DMS79 (cell line): ENCODE measurements at regions not wholly inside any gene's neighbourhood (a gene's known extent, or its start where the extent isn't known, plus 50 kb on each side); places are given as distances from the start of the nearest gene placed in this dataset.
"Not testable (repeated sequence)": the region's sequence is repeated elsewhere in the genome, so short reads cannot be mapped to it uniquely, and the experiment has no call there.

Experiments
- DNase-seq: peaks from one replicate; lab custom pipeline; 2025; lab: John Stamatoyannopoulos, UW

DNA sequence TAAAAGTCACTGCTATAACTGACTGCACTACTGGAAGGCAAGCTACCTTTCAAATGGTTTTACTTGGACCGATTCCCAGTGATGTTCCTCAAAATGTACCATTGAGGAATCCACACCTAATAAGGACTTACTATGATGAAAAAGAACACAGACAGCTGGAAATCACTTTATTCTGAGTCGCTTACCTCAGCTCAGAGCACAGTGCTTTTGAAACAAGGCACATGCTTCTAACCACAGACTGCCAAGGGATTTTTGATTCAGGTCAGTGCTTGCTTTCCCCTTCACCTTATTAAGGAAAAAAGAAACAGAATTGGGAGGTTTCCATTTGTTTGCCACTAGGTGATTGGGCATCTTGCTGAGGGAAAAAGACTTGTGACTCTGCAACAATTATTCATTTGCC, 707.5 kb upstream of the FSHR start:
- no peak for DNase-seq

DNA sequence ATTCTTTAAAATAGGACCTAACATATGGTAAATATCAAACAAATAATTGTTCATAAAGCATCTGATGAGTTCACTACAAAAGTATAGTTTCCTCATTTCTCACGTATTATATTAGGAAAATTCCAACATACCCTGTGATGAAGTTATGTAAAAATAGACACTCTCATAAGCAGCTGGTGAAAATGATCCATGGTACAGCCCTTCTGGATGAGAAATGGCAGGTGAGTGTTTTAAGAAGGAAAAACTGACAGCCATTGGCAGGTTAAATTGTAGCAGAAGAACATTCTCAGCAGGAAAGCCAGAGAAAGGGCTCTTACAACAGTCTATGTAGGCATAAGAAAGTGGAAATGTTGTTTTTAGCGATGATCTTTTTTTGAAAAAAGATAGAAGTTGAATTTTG, 706.5 kb upstream of the FSHR start:
- no peak for DNase-seq

DNA sequence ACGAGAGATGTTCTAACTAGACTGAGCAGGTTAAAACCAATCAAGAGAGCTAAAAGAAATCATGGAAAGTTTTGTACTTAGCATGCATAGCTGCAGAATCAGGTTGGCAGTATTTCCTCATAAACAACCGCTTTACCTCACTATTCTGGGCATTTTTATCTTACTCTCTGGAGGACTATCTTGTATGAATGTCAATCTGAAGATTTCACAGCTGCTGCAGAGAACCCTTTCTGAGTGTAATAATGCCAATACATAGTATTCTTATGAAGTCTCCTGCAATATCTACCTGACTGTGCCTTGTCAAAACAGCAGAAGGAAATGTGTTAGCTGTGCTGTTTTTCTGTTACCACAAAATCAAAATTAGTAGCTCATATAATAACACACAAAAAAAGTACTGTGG, 705.9 kb upstream of the FSHR start:
- no peak for DNase-seq

DNA sequence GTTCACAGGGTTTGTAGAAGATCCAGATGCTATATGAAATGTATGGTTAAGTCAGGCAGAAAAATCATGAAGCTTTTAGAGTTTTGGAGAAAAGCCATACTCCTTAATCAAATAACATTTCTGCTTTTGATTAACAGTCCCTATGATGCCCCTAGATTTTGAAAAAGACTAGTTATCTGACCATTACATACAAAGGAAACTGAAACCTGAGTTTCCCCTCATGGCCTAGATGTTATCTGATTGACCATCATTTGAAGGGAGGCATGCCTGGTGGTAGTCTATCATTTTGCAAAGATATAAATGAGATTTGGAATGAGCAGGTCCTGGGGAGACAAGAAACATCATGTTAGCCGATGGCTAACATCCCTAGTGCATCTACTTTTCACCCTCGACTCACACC, 704.3 kb upstream of the FSHR start:
- DNase-seq, result no peak

DNA sequence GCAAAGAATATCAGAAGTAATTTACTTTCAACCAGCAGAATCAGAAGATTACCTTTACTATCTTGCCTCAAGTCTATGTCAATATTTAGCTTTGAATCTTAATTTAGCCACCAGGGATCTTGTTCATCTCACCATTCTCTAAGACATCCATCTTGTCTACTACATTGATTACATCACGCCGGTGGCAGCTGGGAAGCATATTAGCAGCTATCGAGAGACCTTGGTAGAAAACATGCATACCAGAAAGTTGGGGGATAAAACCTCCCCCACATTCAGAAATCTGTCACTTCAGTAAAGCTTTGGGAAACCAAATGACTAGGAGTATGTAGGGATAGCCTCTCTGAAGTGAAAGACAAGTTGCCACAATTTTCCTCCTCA, 703.8 kb upstream of the FSHR start:
- no peak for DNase-seq

DNA sequence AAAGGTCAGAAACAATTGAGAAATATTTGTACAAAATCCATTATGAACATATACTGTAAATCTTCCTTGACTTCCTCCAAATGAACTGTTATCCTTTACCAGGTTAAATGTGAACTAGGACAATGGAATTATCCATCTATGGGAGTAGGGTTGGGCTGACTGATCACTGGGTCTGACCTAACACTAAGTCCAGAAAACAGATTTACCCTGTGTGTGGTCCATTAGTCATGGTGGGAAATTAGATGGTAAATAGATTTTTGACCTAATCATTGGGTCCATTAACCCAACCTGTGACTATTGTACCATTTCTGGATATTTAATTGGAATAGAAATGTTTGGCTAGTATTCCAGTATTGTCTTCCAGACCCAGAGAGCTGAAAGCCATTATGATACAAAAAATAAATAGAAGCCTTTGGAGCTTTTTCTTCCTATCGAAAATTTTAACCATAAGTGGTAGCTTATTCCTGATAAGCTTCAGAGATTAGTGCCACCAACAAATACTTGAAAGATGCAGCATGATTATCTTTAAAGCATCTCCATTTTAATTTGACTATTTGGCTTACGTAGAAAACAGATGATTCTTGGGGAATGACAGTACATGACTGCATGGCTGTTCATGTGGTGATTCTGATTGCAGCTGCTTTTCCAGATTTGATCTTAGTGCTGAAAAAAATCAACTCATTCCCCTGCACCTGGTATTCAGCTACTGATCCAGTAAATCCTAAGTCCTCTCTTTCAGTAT, 703.2 kb upstream of the FSHR start:
- DNase-seq, result no peak

DNA sequence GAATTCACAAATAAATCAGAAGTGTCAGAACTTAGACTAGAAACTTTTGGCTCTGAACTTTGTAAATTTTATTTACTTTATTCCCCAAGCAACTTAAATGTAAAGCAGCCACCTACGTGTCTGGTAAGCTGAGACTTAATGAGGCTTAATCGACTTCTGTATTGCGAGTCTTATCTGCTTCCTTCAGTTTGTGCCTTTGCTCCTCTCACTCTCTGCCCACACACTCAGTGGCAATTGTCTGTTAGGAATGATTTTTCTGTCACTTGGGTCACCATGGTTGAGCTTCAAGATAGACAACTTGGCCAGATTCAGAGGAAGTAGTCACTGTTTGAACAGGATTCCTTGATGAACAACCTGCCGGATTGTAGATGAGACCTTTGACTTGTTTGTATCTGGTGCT, 691.4 kb upstream of the FSHR start:
- DNase-seq, result no peak

DNA sequence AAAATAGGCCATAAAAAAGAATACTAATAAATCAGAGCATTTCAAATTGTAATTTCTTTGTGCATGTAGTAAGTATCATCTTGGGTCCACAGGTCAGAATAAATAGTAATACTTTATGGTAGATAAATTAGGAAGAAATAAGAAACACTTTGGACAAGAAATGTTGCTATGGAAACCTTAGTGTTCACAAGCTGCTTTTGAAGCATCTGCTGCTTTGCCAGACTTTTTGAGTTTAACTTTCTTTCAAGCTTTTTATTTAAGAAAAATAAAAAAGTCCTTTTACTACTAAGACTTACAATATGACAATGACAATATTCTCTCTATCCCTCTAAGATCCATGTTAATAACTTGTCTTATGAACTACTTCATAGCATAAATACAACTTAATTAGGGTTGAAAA, 690.7 kb upstream of the FSHR start:
- no peak for DNase-seq

DNA sequence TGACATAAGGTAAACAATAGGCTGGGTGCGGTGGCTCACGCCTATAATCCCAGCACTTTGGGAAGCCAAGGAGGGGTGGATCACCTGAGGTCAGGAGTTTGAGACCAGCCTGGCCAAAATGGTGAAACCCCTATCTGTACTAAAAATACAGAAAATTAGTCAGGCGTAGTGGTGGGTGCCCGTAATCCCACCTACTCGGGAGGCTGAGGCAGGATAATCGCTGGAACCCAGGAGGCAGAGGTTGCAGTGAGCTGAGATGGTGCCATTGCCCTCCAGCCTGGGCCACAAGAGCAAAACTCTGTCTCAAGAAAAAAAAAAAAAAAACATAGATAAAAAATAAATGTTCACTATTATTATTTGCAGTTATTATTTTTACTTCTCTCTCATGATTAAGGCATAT, 689.8 kb upstream of the FSHR start:
- DNase-seq, result not testable (repeated sequence)

DNA sequence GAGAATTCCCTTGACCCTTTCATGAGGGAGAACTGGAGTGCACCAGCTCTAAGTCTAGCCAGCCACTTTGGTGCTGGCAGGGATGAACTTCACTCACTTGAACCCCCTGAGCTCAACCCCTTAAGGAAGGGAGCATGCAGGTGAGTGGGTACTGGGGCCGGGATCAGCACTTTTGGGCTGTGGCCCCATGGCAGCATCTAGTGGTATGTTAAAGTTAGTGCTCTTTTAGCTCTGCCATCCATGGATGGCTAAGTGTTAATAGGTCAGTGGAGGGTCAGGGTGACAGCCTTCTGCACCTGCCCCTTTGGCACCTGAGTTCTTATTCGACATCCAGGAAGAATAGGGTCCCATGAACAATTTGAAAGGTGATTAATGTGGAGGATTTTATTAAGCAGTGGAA, 689.0 kb upstream of the FSHR start:
- DNase-seq, result no peak

DNA sequence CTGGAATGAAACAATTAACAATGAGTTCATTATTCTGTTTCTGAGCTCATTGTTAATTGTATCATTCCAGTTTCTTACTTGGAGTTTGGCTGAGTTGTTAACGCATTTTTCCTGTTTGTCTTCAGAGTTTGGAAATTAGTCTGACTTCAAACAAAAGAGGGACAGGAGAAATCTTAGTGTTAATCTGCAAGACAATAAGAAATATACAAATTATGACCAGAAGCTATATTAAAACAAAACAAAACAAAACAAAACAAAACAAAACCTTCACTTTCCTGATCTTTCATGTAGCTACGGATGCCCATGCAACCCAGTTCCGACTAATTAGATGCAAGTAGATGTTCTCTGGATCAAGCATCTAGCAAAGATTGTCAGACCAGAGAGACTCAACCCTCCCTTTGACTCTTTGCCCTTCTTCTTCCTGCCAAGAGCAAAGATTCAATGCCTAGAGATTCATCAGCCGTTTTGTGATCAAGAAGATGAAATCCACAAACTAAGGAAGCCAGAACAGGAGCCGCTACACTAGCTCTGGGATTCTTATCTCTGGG, 686.2 kb upstream of the FSHR start:
- no peak for DNase-seq

DNA sequence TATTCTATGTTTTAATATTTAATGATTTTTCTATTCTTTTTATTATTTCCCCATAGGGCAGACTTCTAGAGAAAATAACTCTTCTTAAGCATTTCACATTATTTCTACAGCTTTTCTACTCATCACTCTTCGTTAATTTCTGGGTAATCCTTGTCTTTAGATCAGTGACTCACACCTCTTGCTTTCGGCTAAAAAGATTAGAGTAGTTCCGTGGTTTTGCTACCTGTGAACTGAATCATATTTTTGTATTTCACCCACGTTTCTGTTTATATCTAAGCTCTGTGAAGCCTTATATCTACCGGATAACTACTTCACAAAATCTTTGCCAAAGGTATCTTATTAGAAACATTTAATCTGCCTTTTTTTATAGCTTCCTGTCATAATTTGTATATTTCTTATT, 685.5 kb upstream of the FSHR start:
- DNase-seq, result no peak

DNA sequence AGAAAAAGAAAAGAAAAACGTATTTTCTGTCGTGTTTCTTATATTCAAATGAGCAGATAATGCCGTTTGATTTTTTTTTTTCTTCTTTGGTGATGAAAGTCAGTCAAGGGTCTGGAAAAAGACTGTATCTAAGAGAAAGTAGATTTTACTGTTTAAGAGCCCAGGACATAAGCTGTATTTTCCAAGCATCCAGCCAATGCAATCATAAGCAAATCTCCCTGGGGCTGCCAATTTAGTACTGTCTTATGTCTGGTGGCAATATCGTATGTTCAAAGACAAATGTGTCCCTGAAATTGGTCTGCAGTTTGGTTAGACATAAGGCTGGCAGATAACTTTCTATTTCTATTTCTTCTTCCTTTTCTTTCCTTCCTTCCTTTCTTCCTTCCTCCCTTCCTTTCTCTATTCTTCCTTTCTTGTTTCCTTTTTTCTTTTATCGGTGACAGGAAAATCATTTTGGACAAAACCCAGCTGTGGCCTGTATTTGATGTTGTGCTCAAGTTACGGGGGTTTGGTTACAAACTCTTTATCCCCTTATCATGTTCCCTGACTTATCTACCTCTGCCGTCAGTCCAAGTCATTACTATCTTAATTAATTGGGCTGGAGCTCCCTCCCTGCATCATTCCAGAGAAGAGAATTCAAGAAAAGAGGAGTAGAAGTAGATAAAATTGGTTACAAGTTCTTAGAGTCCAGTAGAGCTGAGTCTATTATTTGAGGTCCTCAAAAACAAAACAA, 683.4 kb upstream of the FSHR start:
- DNase-seq, result no peak

DNA sequence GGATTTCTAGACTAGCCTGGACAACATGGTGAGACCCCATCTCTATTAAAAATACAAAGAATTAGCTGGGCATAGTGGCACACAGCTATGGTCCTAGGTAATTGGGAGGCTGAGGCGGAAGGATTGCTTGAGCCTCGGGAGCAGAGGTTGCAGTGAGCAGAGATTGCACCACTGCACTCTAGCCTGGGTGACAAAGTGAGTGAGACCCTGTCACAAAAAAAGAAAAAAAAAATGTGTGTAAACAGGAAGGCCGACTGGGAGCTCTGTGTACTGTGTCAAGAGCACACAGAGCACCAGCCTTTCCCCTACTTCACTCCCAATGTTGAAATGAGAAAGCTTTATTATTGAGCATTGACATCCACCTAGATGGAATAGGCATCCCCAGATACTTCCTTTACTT, 681.7 kb upstream of the FSHR start:
- DNase-seq, result no peak

DNA sequence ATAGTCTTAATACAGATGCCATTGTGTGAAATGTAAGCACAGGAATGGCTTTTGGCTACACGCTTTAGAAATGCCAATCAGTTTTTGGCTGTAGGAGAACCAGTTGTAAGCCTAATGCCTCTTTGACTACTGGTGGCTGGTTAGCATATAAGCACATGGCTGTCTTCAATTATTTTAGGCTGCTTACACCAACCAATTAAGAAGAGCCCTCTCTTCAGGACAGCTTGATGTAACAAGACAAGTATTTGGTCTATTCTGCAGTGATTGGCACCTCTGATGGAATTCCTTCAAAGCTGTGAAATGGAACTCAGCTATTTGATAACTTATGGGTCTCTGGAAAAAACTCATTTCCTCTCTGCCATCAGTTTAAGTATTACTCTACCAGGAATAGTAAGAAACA, 680.1 kb upstream of the FSHR start:
- DNase-seq, result no peak

DNA sequence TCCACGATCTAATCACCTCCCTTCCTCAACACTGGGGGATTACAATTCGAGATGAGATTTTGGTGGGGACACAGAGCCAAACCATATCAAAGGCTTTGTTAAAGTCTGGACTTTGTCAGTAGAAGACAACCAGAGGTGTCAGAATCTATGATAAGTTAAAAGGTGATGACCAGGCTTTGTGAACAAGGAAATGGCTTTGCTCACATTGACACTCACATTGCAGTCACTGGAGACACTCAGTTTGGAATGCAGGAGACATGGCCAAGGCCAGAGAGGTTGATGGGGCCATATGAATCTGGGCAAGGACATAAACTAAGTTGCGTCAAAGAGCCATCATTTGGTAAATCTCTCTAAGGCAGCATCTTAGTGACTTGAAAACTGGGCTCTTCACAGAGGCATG, 678.2 kb upstream of the FSHR start:
- no peak for DNase-seq

DNA sequence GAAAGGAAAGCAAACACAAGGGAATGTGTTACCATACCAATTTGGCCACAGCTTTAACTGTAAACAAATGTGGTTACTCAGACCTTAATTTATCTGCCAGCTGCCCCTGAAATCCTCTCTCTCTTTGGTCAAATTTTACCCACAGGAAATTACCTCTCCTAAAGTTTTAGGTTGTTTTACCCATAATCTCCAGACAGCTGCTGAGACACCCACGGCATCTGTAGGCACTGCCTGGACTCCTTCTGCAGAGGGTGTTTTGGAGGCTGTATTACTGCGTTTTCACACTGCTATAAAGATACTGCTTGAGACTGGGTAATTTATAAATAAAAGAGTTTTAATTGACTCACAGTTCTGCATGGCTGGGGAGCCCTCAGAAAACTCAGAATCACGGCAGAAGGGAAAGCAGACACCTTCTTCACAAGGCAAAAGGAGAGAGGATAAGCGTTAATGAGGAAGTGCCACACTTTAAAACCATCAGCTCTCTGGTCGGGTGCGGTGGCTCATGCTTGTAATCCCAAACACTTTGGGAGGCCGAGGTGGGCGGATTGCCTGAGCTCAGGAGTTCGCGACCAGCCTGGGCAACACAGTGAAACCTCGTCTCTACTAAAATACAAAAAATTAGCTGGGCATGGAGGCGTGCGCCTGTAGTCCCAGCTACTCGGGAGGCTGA, 677.5 kb upstream of the FSHR start:
- no peak for DNase-seq

DNA sequence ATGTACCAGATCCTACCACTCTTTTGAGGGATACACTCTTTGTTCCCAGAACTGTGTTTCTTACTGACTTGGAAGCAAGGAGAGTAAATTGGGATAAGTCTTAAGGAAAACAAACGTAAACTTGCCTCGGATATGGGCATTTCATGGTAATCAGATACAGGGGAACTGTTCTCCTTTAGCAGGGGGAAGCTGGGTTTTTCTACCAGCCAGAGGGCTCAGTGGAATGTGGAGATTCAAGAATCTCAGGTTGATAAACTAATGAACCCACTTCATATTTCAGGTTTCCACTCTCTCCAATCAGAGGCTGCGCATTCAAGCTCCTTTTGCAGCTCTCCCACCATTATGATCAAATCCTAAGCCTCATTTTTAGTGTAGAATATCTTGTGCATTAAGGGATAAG, 676.5 kb upstream of the FSHR start:
- DNase-seq, result no peak

DNA sequence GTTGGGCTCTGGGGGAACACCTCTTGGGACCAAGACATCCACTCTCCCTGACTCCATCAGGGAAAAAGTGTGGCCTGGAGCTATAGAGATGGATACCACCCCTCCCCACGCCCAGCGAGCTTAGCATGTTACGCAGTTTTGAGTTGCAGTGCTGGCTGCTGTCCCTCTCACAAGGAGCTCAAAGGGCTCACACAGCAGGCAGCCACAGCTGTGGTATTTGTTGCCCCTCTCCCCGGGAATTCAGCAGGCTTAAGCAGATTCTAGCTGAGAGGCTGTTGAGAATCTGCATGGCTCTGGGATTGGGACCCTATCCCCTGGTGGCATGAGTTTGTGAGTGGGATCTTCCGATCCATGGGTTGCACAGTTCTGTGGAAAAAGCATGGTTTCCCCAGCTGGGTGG, 673.1 kb upstream of the FSHR start:
- no peak for DNase-seq

DNA sequence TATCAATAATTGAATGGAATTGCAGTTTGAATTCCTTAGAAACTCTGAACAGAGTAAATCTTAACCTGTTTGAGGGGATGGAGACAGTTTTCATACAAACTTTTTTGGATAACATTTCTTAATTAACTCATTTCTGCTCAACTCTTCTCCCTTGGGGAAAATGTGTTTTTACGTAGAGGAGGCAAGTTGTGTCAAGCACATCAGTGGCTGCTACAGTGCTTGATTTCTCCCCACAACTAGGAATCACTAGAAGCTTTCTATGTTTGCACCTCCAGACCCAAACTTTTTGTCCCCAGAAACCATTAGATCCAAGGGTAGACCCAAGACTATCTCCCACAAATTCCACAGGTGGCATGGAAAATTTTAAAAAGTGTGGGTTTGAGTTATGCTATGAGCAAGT, 658.9 kb upstream of the FSHR start:
- DNase-seq, result no peak

DNA sequence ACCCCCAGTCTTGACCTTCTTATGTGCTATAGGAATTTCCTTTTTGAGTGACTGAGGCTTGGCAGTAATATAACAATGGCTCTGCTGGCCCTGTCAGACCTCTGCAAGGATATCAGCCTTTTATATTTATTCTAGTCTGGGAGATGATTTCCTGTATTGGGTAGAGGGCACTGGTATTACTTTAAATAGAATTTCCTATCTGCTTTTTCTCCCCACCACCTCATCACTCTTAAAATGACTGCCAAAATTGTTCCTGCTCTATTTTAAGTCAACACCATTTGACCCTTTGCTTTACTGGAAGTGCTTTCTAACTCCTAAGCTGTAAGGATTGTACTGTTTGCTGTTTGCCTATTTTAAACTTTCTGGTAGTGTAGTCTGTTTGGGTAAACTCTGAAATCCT, 658.4 kb upstream of the FSHR start:
- no peak for DNase-seq

DNA sequence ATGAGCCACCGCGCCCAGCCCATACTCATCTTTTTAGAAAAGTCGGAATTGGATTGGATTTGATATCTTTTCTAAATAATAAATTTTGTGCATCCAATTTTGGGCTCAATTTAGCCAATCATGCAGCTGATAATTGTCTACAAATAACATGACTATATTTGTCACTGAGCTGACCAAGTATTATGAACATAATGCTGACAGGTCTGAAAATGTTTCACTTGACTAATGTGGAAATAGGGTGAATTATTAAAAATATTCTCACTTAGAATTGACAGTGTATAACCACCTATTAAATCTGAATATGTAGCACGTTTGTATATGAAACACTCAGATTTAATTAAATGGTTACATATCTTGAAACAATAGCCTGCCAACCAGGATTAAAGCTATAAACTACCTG, 657.2 kb upstream of the FSHR start:
- DNase-seq, result no peak

DNA sequence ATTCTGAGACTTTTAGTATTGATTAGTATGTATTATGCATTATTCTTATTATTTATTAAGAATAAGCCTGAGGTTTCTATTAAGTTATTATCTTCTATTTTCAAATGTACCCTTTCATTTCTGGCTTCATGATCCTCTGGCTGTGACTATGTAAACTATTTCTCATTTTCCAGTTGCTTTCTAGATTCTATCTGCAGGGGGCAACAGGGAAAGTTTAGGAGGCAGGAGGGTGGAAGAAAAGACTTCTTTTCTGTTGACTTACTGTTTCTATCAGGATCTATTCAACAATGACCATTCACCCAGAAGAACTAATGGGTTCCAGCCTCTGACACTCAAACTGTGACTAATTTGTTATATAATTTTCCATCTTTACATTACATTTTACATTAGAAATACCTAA, 653.4 kb upstream of the FSHR start:
- DNase-seq, result no peak
